GM03348 (cell line): ENCODE measurements at regions not wholly inside any gene's neighbourhood (a gene's known extent, or its start where the extent isn't known, plus 50 kb on each side); places are given as distances from the start of the nearest gene placed in this dataset.

Experiments
- DNase-seq: peaks from one replicate; pipeline ENCODE4 v3.0.0; 2012; ENCODE audit warnings: low spot score

- DNase-seq, result no peak
Observed at GRCh38 chr5:74186356-74187315, 453.9 kb downstream of the ENC1 start.

- peak; percentile 15 for DNase-seq
Observed at GRCh38 chr5:74185599-74185998, 454.9 kb downstream of the ENC1 start.

- no peak for DNase-seq
Observed at GRCh38 chr5:74184649-74185048, 455.9 kb downstream of the ENC1 start.

GRCh38 chr5:74183041-74183440 lies 457.5 kb downstream of the ENC1 start:
- no peak for DNase-seq

GRCh38 chr5:74182603-74183002 lies 457.9 kb downstream of the ENC1 start:
- no peak for DNase-seq

- DNase-seq, result no peak
Observed at GRCh38 chr5:74179701-74180100, 460.8 kb downstream of the ENC1 start.

GRCh38 chr5:74179179-74179578 lies 461.3 kb downstream of the ENC1 start:
- DNase-seq, result peak; percentile 64

- DNase-seq, result no peak
Observed at GRCh38 chr5:74177961-74178360, 462.6 kb downstream of the ENC1 start.

- no peak for DNase-seq
Observed at GRCh38 chr5:74174366-74174765, 466.2 kb downstream of the ENC1 start.

GRCh38 chr5:74173665-74174064 lies 466.9 kb downstream of the ENC1 start:
- DNase-seq, result no peak

- no peak for DNase-seq
Observed at GRCh38 chr5:74173241-74173640, 467.3 kb downstream of the ENC1 start.

- DNase-seq, result no peak
Observed at GRCh38 chr5:74169701-74170100, 470.8 kb downstream of the ENC1 start.

- no peak for DNase-seq
Observed at GRCh38 chr5:74167930-74168315, 472.6 kb downstream of the ENC1 start.

GRCh38 chr5:74167206-74167929 lies 473.2 kb downstream of the ENC1 start:
- peak; percentile 57 for DNase-seq

GRCh38 chr5:74166064-74166463 lies 474.5 kb downstream of the ENC1 start:
- no peak for DNase-seq

GRCh38 chr5:74164725-74165235 lies 475.7 kb downstream of the ENC1 start:
- no peak for DNase-seq

- DNase-seq, result no peak
Observed at GRCh38 chr5:74162524-74162923, 478.0 kb downstream of the ENC1 start.

GRCh38 chr5:74161170-74161569 lies 479.4 kb downstream of the ENC1 start:
- peak; percentile 16 for DNase-seq

GRCh38 chr5:74156728-74157383 lies 483.7 kb downstream of the ENC1 start:
- no peak for DNase-seq

GRCh38 chr5:74155501-74155900 lies 485.0 kb downstream of the ENC1 start:
- no peak for DNase-seq

GRCh38 chr5:74154526-74154925 lies 486.0 kb downstream of the ENC1 start:
- no peak for DNase-seq

GRCh38 chr5:74153255-74153790 lies 487.2 kb downstream of the ENC1 start:
- DNase-seq, result no peak
